ENCODE measurements at regions not wholly inside any gene's neighbourhood (a gene's known extent, or its start where the extent isn't known, plus 50 kb on each side); places are given as distances from the start of the nearest gene placed in this dataset.

GRCh38 chr5:77877516-77878355 is 101.6 kb upstream of the TBCA start:
- no peak for TF ChIP-seq CTCF (IDR thresholded peaks at IDR 0.05)
- Mint-ChIP-seq H3K9me3 (no peaks in the 10 kb centered on the region), H3K36me3 (ENCODE audit: low read depth) (no peaks in the 10 kb centered on the region), H3K4me3 (no peak overlapping the region), H3K4me1 (ENCODE audit: low read depth) (peaks cover 10% of the 10 kb centered on the region), H3K27ac (no peak overlapping the region), H3K27me3 (peaks cover 2% of the 10 kb centered on the region)
- intact Hi-C loops (cut with micrococcal nuclease): no loop called here
- CTCF ChIA-PET: no interaction called here
- ATAC-seq (no peak), DNase-seq (no peak)
- POLR2A ChIA-PET: no interaction called here

DNA sequence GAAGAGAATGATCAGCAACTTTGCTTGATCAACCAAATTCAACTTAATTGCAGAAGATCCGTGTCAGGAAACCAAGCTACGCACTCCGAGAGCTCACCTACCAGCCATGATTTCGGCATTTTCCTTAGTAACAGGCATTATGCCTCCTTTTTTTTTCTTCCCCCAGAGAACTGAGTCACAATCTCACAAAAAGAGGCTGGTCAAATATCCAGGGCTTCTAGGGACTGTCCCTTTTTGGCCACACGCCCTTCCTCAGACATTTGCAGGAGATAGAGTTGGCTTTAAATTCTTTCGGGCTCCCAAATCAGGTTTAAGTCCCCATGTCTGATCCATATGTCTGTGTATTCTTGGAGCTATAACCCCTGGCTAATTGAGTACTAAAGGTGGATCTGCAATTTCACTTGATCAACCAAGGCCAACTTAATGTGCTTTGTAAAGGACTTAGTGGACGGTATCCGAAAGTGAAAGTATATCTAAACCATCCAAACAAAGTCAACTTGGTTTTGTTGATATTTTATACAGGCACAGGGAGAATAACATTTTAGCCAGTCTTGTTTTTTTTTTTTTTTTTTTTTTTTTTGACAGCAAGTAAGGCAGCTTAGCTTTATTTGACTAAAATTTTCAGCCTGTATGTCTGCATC is 100.8 kb upstream of the TBCA start:
- no peak for TF ChIP-seq CTCF (IDR thresholded peaks at IDR 0.05)
- ChIA-PET CTCF (no interaction called here), POLR2A (no interaction called here)
- Mint-ChIP-seq H3K4me3 (no peak overlapping the region), H3K27me3 (no peaks in the 10 kb centered on the region), H3K36me3 (ENCODE audit: low read depth) (no peaks in the 10 kb centered on the region), H3K9me3 (no peaks in the 10 kb centered on the region), H3K4me1 (ENCODE audit: low read depth) (peaks cover 5% of the 10 kb centered on the region), H3K27ac (no peak overlapping the region)
- intact Hi-C loops (cut with micrococcal nuclease): no loop called here
- DNase-seq (no peak), ATAC-seq (no peak)

DNA sequence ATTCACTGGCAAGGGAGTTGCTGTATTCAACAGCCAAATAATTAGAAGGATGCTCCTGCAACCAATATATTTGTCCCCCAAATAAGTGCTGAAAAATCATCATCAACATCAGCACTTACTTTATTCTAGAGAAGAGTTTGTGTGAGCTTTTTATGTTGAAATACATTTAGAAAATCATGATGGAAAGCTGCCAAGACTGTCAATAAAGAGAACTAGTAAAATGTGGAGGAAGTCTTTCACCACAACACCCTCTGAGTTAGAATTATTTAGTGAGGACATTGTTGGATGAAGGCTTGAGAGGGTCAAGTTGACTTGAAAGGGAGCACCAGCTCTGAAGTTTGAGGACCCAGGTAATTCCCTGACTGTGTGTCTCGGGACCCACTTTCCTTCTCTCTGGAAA is 100.2 kb upstream of the TBCA start:
- ChIA-PET CTCF (no interaction called here), POLR2A (no interaction called here)
- Mint-ChIP-seq H3K36me3 (ENCODE audit: low read depth) (no peaks in the 10 kb centered on the region), H3K27ac (no peak overlapping the region), H3K4me3 (no peak overlapping the region), H3K9me3 (no peaks in the 10 kb centered on the region), H3K27me3 (no peaks in the 10 kb centered on the region), H3K4me1 (ENCODE audit: low read depth) (peaks cover under 1% of the 10 kb centered on the region)
- intact Hi-C loops (cut with micrococcal nuclease): no loop called here
- ATAC-seq (no peak), DNase-seq (no peak)
- no peak for TF ChIP-seq CTCF (IDR thresholded peaks at IDR 0.05)

DNA sequence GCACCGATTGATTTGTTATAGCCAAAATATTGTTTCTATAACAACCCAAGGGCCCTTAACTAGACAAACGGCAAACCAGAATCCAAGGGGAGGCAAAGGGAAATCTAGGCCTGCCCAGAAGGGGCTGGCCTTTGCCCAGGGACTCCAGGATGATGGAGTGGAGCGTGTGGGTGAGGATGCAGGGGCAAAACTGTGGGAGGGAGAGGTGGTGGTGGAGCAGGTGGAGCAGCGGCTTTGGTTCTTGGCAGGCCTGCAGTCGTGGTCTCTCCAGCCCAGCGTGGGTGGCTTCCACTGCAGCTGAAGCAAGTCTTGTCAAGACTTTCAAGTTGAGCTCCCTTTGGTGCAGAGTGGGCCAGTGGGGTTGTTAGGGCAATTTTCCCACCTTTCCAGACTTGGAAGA is 98.6 kb upstream of the TBCA start:
- H3K4me1 Mint-ChIP-seq (ENCODE audit: low read depth): no peaks in the 10 kb centered on the region
- no peak for TF ChIP-seq CTCF (IDR thresholded peaks at IDR 0.05)
- no peak for DNase-seq
- intact Hi-C loops (cut with micrococcal nuclease): no loop called here
- no peak overlapping the region for H3K4me3 Mint-ChIP-seq
- H3K9me3 Mint-ChIP-seq: no peaks in the 10 kb centered on the region
- ChIA-PET CTCF (no interaction called here), POLR2A (no interaction called here)
- H3K27me3 Mint-ChIP-seq: no peaks in the 10 kb centered on the region
- H3K36me3 Mint-ChIP-seq (ENCODE audit: low read depth): no peaks in the 10 kb centered on the region
- no peak overlapping the region for H3K27ac Mint-ChIP-seq
- ATAC-seq: no peak

GRCh38 chr5:77873239-77873638 is 97.1 kb upstream of the TBCA start:
- TF ChIP-seq CTCF (IDR thresholded peaks at IDR 0.05): no peak
- DNase-seq (no peak), ATAC-seq (no peak)
- intact Hi-C loops (cut with micrococcal nuclease): no loop called here
- Mint-ChIP-seq H3K27me3 (no peaks in the 10 kb centered on the region), H3K4me3 (no peak overlapping the region), H3K27ac (no peak overlapping the region), H3K4me1 (ENCODE audit: low read depth) (no peaks in the 10 kb centered on the region), H3K36me3 (ENCODE audit: low read depth) (no peaks in the 10 kb centered on the region), H3K9me3 (no peaks in the 10 kb centered on the region)
- ChIA-PET CTCF (no interaction called here), POLR2A (no interaction called here)

Data from activated CD8-positive, alpha-beta T cell treated with anti-CD3 and anti-CD28 coated beads for 36 hours (primary cell).